ENCODE measurements at regions not wholly inside any gene's neighbourhood (a gene's known extent, or its start where the extent isn't known, plus 50 kb on each side); places are given as distances from the start of the nearest gene placed in this dataset.

- TF ChIP-seq EZH2phosphoT487 (IDR thresholded peaks at IDR 0.05; ENCODE audit: insufficient read depth, low read depth) (no peak), EZH2 (IDR thresholded peaks at IDR 0.05; ENCODE audit: insufficient read depth, poor library complexity, severe bottlenecking) (no peak)
These were observed 149.5 kb downstream of the QDPR start for GRCh38 chr4:17362430-17362829.
